Natural killer cell (primary cell): ENCODE measurements at regions not wholly inside any gene's neighbourhood (a gene's known extent, or its start where the extent isn't known, plus 50 kb on each side); places are given as distances from the start of the nearest gene placed in this dataset.

Source experiments
- ATAC-seq, 3 donors: fragments of 150-1000 bp in 2 of 3; fragments of 200-7000 bp in 1 of 3; cut with Tn5 transposase; 1 replicate in 1 of 3; 2 replicates in 2 of 3; pipeline ENCODE4 v1.10.0; 2021; ENCODE audit warnings: mild to moderate bottlenecking in 2 of 3, moderate library complexity in 2 of 3
- DNase-seq, 2 donors: peaks; one replicate each; pipeline versions ENCODE4 v3.0.0 to v3.0.0-alpha.2; 2013 to 2021; ENCODE audit warnings: mixed read lengths in 1 of 2
- H3K27ac ChIP-seq: one replicate; pipeline ENCODE4 v1.5.1; 2013; ENCODE audit warnings: mild to moderate bottlenecking, low read length
- H3K27me3 ChIP-seq: one replicate; pipeline ENCODE4 v1.6.1; 2013; ENCODE audit warnings: low read length; ENCODE audit not compliant: control insufficient read depth, insufficient read depth
- H3K36me3 ChIP-seq: one replicate; pipeline ENCODE4 v1.6.1; 2013; ENCODE audit warnings: low read length; ENCODE audit not compliant: control insufficient read depth, insufficient read depth
- H3K4me1 ChIP-seq: one replicate; pipeline ENCODE4 v1.6.1; 2013; ENCODE audit warnings: low read length; ENCODE audit not compliant: control insufficient read depth, insufficient read depth
- H3K4me3 ChIP-seq: one replicate; pipeline ENCODE4 v1.5.1; 2013; ENCODE audit warnings: low read length
- H3K9me3 ChIP-seq: one replicate; pipeline ENCODE4 v1.6.1; 2013; ENCODE audit warnings: low read length; ENCODE audit not compliant: control insufficient read depth, insufficient read depth
- H3K27ac Mint-ChIP-seq, 2 donors: one replicate each; pipeline ENCODE4 v1.8.0; 2022; ENCODE audit warnings: mild to moderate bottlenecking in 2 of 2, mixed read lengths in 2 of 2, moderate library complexity in 1 of 2
- H3K27me3 Mint-ChIP-seq, 2 donors: one replicate each; pipeline ENCODE4 v1.8.0; 2022; ENCODE audit warnings: low read depth in 2 of 2, mixed read lengths in 2 of 2
- H3K36me3 Mint-ChIP-seq: one replicate; pipeline ENCODE4 v1.8.0; 2022; ENCODE audit warnings: mixed read lengths
- H3K4me1 Mint-ChIP-seq, 2 donors: one replicate each; pipeline ENCODE4 v1.8.0; 2022; ENCODE audit warnings: mixed read lengths in 2 of 2
- H3K4me3 Mint-ChIP-seq: one replicate; pipeline ENCODE4 v1.8.0; 2022; ENCODE audit warnings: mild to moderate bottlenecking, moderate library complexity, mixed read lengths
- H3K9me3 Mint-ChIP-seq, 2 donors: one replicate each; pipeline ENCODE4 v1.8.0; 2022; ENCODE audit warnings: mixed read lengths in 2 of 2
- WGBS: methylation state at CpG from one replicate; pipeline ENCODE4 v1.1.7; 2013; ENCODE audit warnings: missing lambda C conversion rate; ENCODE audit not compliant: insufficient coverage; 5-methylcytosine and 5-hydroxymethylcytosine counted together
- intact Hi-C: fragments of 100-400 bp; cut with micrococcal nuclease; formaldehyde crosslinking; loops from one replicate; pipeline ENCODE4 v1.14.2; 2022
- TF ChIP-seq, protein P1 (sequence below): fragments of 200-600 bp; IDR thresholded peaks from one replicate; pipeline ENCODE4 v1.8.0; 2022; ENCODE audit warnings: antibody characterized with exemption

DNA sequence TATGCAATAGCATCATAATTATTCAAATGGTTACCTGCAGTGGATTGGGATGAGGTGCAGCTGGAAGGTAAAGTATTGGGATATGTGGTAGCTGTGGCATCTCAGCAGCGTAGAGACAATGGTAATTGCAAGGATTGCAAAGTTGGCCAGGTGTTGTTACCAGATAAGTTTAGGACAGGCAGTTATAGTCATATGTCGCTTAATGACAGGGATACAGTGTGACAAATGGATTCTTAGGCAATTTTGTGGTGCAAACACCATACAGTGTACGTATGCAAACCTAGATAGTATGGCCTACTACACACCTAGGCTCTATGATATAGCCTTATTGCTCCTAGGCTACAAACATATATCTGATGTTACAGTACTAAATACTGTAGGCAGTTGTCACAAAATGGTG is 163.5 kb upstream of the LYZL2 start:
- H3K4me1 ChIP-seq = peaks cover 13% of the 10 kb centered on the region
- no peak overlapping the region for H3K4me3 ChIP-seq
- H3K27ac ChIP-seq = no peak overlapping the region
- no peak for DNase-seq
- no peak for ATAC-seq
- H3K36me3 ChIP-seq = no peaks in the 10 kb centered on the region
- H3K27me3 ChIP-seq = no peaks in the 10 kb centered on the region
- no peaks in the 10 kb centered on the region for H3K9me3 ChIP-seq
- WGBS = 93% methylated on average over 3 of the region's 3 CpGs
- intact Hi-C loops = no loop called here
- Mint-ChIP-seq H3K9me3 (no peaks in the 10 kb centered on the region), H3K27ac (no peak overlapping the region), H3K27me3 (no peaks in the 10 kb centered on the region), H3K4me1 (peaks cover 7% of the 10 kb centered on the region in 2 donors), H3K4me3 (no peak overlapping the region), H3K36me3 (no peaks in the 10 kb centered on the region)
- TF ChIP-seq, protein P1, sequence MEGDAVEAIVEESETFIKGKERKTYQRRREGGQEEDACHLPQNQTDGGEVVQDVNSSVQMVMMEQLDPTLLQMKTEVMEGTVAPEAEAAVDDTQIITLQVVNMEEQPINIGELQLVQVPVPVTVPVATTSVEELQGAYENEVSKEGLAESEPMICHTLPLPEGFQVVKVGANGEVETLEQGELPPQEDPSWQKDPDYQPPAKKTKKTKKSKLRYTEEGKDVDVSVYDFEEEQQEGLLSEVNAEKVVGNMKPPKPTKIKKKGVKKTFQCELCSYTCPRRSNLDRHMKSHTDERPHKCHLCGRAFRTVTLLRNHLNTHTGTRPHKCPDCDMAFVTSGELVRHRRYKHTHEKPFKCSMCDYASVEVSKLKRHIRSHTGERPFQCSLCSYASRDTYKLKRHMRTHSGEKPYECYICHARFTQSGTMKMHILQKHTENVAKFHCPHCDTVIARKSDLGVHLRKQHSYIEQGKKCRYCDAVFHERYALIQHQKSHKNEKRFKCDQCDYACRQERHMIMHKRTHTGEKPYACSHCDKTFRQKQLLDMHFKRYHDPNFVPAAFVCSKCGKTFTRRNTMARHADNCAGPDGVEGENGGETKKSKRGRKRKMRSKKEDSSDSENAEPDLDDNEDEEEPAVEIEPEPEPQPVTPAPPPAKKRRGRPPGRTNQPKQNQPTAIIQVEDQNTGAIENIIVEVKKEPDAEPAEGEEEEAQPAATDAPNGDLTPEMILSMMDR = no peak

DNA sequence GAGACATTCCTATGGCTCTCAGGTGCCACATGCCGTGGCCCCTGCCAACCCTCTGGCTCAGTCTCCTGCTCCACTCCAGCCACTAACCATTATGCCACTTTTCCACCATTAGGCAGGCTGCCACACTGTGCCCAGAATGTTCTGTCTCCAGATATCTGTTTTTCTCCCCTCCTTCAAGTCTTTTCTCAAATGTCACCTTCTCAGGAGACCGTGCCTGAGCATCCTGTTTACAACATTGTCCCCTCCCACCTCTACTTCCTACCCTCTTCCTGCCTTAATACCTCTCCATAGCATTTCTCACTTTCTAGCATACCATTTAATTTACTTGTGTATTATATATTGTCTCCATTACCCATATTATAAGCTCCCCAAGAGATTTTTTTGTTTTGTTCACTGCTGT is 162.5 kb upstream of the LYZL2 start:
- Histone ChIP-seq H3K4me1 (peaks cover 13% of the 10 kb centered on the region), H3K27ac (peak overlapping the region; percentile 28), H3K9me3 (no peaks in the 10 kb centered on the region), H3K4me3 (no peak overlapping the region), H3K27me3 (no peaks in the 10 kb centered on the region), H3K36me3 (no peaks in the 10 kb centered on the region)
- Mint-ChIP-seq H3K4me1 (peaks cover 7% of the 10 kb centered on the region in 2 donors), H3K36me3 (no peaks in the 10 kb centered on the region), H3K4me3 (no peak overlapping the region), H3K27me3 (no peaks in the 10 kb centered on the region), H3K27ac (no peak overlapping the region), H3K9me3 (no peaks in the 10 kb centered on the region)
- 54% methylated on average over 2 of the region's 2 CpGs for WGBS
- TF ChIP-seq, protein P1 = no peak
- ATAC-seq (no peak), DNase-seq (peak in 1 of 2 donors; percentile 44)
- intact Hi-C loops = no loop called here

DNA sequence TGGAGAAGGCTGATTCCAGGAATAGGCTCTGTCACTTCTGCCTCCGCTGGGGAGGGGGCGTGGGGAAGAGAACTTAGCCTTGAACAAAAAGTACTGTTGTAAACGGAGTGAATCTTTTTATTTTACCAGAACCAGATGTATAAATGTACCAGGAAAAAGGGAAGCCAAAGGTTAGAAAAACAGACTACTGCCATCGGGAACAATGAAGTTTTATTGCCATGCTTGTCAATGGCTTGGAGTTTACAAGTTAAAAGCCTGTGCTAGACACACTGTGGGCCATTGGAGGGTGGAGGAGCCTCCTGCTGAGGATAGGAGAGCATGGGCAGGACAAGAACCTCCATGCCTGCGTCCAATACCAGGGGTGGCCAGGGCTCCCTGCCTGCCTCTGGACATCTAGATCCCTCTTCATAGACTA is 161.7 kb upstream of the LYZL2 start:
- Mint-ChIP-seq H3K27ac (no peak overlapping the region), H3K27me3 (no peaks in the 10 kb centered on the region), H3K4me3 (no peak overlapping the region), H3K36me3 (no peaks in the 10 kb centered on the region), H3K4me1 (peaks cover 7% of the 10 kb centered on the region in 2 donors), H3K9me3 (no peaks in the 10 kb centered on the region)
- Histone ChIP-seq H3K4me3 (no peak overlapping the region), H3K27me3 (no peaks in the 10 kb centered on the region), H3K9me3 (no peaks in the 10 kb centered on the region), H3K4me1 (peaks cover 13% of the 10 kb centered on the region), H3K27ac (no peak overlapping the region), H3K36me3 (no peaks in the 10 kb centered on the region)
- 96% methylated on average over 5 of the region's 5 CpGs for WGBS
- TF ChIP-seq, protein P1 = no peak
- DNase-seq = no peak
- ATAC-seq = no peak
- intact Hi-C loops = no loop called here

DNA sequence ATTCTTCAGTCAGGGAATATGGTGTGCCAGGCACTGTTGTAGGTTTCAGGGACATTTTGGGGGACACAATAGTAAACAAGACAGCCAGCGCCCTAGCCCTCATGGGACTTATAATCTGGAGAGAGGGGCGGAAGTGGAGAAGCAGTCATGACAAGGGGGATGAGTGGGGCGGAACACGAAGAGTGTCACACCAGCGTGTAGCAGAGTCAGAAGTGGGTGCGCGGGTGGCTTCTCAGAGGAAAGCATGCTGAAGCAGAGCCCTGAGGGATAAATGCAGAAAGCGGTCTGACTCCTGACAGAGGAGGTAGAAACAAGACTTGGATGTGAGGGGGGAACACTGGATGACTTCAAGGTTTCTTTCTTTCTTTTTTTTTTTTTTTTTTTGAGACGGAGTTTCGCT is 160.3 kb upstream of the LYZL2 start:
- H3K4me3 ChIP-seq = no peak overlapping the region
- H3K36me3 ChIP-seq = no peaks in the 10 kb centered on the region
- H3K36me3 Mint-ChIP-seq = no peaks in the 10 kb centered on the region
- DNase-seq (peak in 1 of 2 donors; percentile 55), ATAC-seq (no peak)
- no peak overlapping the region for H3K4me3 Mint-ChIP-seq
- H3K9me3 Mint-ChIP-seq = no peaks in the 10 kb centered on the region
- H3K27ac ChIP-seq = no peak overlapping the region
- 96% methylated on average over 8 of the region's 10 CpGs for WGBS
- H3K4me1 Mint-ChIP-seq = peaks cover 7 to 12% of the 10 kb centered on the region in 2 donors
- intact Hi-C loops = no loop called here
- H3K27me3 ChIP-seq = no peaks in the 10 kb centered on the region
- H3K4me1 ChIP-seq = peaks cover 20% of the 10 kb centered on the region
- H3K9me3 ChIP-seq = no peaks in the 10 kb centered on the region
- no peak overlapping the region for H3K27ac Mint-ChIP-seq
- peaks cover 0 to 3% of the 10 kb centered on the region in 2 donors for H3K27me3 Mint-ChIP-seq
- TF ChIP-seq, protein P1 = no peak
